ENCODE measurements at regions not wholly inside any gene's neighbourhood (a gene's known extent, or its start where the extent isn't known, plus 50 kb on each side); places are given as distances from the start of the nearest gene placed in this dataset.
A peak's percentile ranks its signal among the peaks of the same experiment; 100 is the strongest.

DNA sequence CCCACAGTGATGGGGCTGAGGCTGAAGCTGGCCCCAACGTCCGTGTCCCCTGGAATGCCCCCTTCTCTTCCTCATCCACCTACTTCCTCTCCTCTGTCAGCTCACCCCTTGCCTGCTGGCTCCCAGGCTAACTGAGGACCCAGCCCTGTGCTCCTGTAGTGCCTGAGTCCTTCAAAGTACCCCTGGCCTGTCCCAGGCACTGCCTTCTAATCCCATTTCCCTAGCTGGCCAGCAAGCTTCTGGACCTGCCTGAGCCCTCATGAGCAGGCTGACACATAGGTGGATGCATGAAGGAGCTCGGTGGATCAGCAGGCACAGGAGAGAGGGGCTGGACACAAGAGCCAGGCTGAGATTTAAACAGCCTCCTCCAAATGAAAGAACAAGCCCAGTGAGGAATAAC, 650.8 kb downstream of the NPHP4 start:
- DNase-seq (ENCODE audit: low spot score), result no peak
- Histone ChIP-seq H3K27ac (no peak overlapping the region), H3K4me3 (no peak overlapping the region)
- no peak for TF ChIP-seq CTCF (IDR thresholded peaks at IDR 0.05)

DNA sequence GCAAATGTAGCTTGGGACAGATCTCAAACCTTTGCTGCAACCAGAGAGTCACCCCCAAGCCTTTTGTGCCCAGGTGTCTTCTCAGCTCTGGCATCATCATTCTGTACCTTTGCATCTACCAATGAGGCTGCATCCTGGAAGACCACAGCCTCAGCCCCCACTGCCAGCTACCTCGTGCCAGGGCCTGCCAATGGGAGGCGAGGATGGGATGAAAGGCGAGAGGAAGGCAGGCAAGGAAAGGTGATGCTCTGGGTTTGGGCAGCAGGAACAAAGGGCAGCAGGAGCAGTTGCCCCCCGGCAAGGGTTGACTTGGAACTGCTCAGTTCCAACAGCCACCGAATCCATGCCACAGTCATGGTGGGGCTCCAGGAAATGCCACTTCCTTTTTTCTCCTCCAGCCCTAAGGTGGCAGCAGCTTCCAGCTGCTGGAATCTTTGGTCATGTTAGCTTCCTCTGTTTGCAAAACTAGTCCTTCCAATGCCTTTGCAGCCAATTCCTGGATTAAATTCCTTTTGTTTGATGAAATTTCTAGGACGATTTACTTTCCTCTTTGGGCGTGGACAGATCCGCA, 651.6 kb downstream of the NPHP4 start:
- DNase-seq (ENCODE audit: low spot score), result no peak
- no peak for TF ChIP-seq CTCF (IDR thresholded peaks at IDR 0.05)
- no peak overlapping the region for H3K4me3 ChIP-seq
- H3K27ac ChIP-seq, result no peak overlapping the region

DNA sequence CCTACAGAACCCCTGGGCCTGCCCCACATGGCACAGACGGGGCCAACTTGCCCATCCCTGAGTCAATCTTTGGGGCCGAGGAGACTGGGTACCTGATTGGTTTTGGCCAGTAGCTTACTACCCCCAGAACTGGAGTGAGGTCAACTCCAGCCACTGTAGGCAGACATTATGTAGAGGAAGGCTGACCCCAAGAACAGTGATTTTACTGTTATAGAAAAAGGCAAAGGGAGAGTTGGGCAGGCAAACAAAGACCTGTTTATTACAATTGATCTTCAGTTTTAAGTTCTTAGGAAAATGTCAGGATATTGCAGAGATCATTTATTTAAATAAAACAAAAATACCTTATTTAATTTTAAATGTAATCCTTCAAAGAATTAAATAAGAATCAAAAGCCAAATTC, 653.8 kb downstream of the NPHP4 start:
- H3K27ac ChIP-seq, result no peak overlapping the region
- no peak for TF ChIP-seq CTCF (IDR thresholded peaks at IDR 0.05)
- H3K4me3 ChIP-seq, result no peak overlapping the region
- peak; percentile 33 for DNase-seq (ENCODE audit: low spot score)

DNA sequence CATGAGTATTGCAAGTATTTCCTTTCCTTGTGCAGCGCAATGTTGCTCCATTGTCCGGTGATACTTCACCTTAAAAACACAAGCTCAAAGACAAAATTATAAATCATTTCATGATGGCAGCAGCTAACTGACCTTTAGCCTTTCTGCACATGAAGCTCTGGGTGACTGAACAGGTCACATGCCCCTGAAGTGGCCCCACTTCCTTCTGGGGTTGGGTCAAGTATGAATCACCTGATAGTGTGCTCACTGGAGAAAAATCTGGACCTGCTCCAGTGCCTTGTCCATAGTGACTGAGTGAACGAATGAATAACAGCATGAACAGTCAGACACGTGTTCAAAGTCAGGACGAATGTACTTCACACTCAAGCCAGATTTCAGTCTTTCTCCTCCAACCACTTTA, 658.9 kb downstream of the NPHP4 start:
- no peak for DNase-seq (ENCODE audit: low spot score)
- Histone ChIP-seq H3K4me3 (no peak overlapping the region), H3K27ac (no peak overlapping the region)
- no peak for TF ChIP-seq CTCF (IDR thresholded peaks at IDR 0.05)

DNA sequence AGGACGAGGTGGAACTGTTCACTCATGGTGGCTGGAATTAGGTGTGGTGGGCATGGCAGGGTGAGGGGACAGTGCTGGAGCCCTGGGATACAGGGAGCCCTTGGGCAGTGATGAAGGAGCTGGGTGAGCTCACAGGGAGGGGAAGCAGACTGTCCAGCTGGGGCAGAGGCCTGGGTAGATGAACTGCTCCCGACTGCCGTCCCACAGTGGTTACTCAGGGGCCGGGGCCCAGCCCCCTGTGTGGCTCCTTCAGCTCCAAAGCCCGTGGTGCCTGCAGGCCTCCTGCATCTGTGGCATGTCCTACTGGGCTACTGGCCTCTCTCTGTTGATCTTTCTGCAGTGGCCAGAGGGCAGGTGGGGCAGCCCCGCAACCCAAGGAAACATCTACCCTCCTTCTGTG, 661.1 kb downstream of the NPHP4 start:
- no peak overlapping the region for H3K27ac ChIP-seq
- H3K4me3 ChIP-seq, result no peak overlapping the region
- TF ChIP-seq CTCF (IDR thresholded peaks at IDR 0.05), result no peak
- DNase-seq (ENCODE audit: low spot score), result peak; percentile 65

DNA sequence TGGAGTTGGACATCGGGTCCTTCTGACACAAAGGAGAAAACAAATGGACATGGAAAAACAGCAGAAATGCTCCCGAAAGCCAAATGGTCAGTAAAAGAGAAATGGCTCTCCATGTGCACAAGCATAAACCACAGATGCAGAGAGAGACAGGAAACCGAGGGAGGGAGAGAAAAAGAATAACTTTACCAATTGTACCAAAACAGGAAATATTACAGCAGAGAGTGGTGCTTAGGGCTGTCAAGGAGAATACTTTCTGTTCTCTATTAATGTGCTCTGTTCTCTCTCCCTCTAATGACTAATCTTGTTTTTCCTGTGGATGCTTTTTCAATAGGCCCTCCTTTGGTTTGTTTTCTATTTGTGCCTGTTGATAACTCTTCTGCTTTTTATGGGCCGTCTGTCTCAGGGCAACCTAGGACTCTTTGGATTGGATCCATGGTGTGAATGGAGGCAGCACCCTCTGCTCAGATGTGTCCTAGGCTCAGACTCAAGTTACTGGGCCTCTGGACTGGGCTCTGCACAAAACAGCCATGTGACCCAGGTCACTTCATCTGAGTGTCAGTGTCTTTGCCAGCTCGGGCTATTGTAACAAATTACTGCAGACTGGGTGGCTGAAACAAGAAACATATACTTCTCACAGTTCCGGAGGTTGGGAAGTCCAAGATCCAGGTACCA, 663.0 kb downstream of the NPHP4 start:
- DNase-seq (ENCODE audit: low spot score), result peak; percentile 35
- H3K27ac ChIP-seq, result no peak overlapping the region
- H3K4me3 ChIP-seq, result no peak overlapping the region
- TF ChIP-seq CTCF (IDR thresholded peaks at IDR 0.05), result no peak

DNA sequence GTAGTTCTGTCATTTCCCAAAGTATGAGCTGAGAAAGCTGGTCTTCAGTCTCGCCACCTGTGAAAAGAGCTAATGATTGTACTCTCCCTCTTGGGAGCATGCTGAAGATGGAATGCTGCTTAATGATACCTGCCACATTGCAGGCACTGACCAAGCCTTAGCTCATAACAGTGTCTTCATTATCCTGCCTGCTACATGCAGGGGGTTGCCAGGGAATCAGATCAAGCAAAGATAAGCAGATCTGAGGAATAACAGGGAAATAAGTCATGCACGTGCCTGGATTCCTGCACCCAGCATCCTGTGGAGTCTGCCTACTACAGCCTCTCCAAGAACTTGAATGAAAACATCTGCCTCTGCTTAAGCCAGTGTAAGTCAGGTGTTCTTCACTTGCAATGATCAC, 667.3 kb downstream of the NPHP4 start:
- Histone ChIP-seq H3K27ac (no peak overlapping the region), H3K4me3 (no peak overlapping the region)
- DNase-seq (ENCODE audit: low spot score), result peak; percentile 5
- TF ChIP-seq CTCF (IDR thresholded peaks at IDR 0.05), result no peak
